GM19372 (cell line): ENCODE measurements at regions not wholly inside any gene's neighbourhood (a gene's known extent, or its start where the extent isn't known, plus 50 kb on each side); places are given as distances from the start of the nearest gene placed in this dataset.
"Not testable (repeated sequence)": the region's sequence is repeated elsewhere in the genome, so short reads cannot be mapped to it uniquely, and the experiment has no call there.

Source experiments
- ATAC-seq: cut with Tn5 transposase; IDR thresholded peaks from one replicate; pipeline ENCODE4 v1.9.1; 2021; ENCODE audit warnings: mild to moderate bottlenecking, low read depth, moderate library complexity; ENCODE audit not compliant: unreplicated experiment

GRCh38 chr4:12633053-12633651 is 851.0 kb downstream of the RAB28 start:
- peak; percentile 97 for ATAC-seq

- no peak for ATAC-seq
Observed at GRCh38 chr4:12615822-12616221, 868.3 kb downstream of the RAB28 start.

- no peak for ATAC-seq
Observed at GRCh38 chr4:12612876-12613275, 871.3 kb downstream of the RAB28 start.

- not testable (repeated sequence) for ATAC-seq
Observed at GRCh38 chr4:12609212-12609875, 874.8 kb downstream of the RAB28 start.

- no peak for ATAC-seq
Observed at GRCh38 chr4:12595986-12596385, 888.2 kb downstream of the RAB28 start.

GRCh38 chr4:12595489-12595888 is 888.7 kb downstream of the RAB28 start:
- ATAC-seq = no peak

GRCh38 chr4:12588582-12588981 is 895.6 kb downstream of the RAB28 start:
- no peak for ATAC-seq

GRCh38 chr4:12586242-12587006 is 897.7 kb downstream of the RAB28 start:
- ATAC-seq = no peak

GRCh38 chr4:12584116-12584875 is 899.8 kb downstream of the RAB28 start:
- no peak for ATAC-seq

- ATAC-seq = no peak
Observed at GRCh38 chr4:12583275-12583674, 900.9 kb downstream of the RAB28 start.

GRCh38 chr4:12580787-12581186 is 903.4 kb downstream of the RAB28 start:
- ATAC-seq = no peak

GRCh38 chr4:12579172-12579571 is 905.0 kb downstream of the RAB28 start:
- ATAC-seq = no peak

- ATAC-seq = no peak
Observed at GRCh38 chr4:12576409-12576808, 907.7 kb downstream of the RAB28 start.

- no peak for ATAC-seq
Observed at GRCh38 chr4:12573716-12574115, 910.4 kb downstream of the RAB28 start.

- ATAC-seq = no peak
Observed at GRCh38 chr4:12562476-12563140, 921.5 kb downstream of the RAB28 start.

- ATAC-seq = no peak
Observed at GRCh38 chr4:12562021-12562420, 922.1 kb downstream of the RAB28 start.

- ATAC-seq = no peak
Observed at GRCh38 chr4:12555011-12555410, 929.1 kb downstream of the RAB28 start.

GRCh38 chr4:12548678-12549077 is 935.5 kb downstream of the RAB28 start:
- ATAC-seq = no peak

- ATAC-seq = no peak
Observed at GRCh38 chr4:12545812-12546211, 938.3 kb downstream of the RAB28 start.

- ATAC-seq = no peak
Observed at GRCh38 chr4:12538162-12538561, 946.0 kb downstream of the RAB28 start.
